Left ventricle myocardium inferior (tissue), 1 donor: ENCODE measurements at regions not wholly inside any gene's neighbourhood (a gene's known extent, or its start where the extent isn't known, plus 50 kb on each side); places are given as distances from the start of the nearest gene placed in this dataset.

Experiments
- DNase-seq: peaks from one replicate; pipeline ENCODE4 v3.0.0-alpha.2; 2020
- H3K27ac ChIP-seq: fragments of 200-600 bp; replicated peaks from 2 replicates; pipeline ENCODE4 v1.8.0; 2021
- H3K27me3 ChIP-seq: fragments of 200-600 bp; 2 replicates; pipeline ENCODE4 v1.8.0; 2021; ENCODE audit warnings: low read depth
- H3K36me3 ChIP-seq: fragments of 200-600 bp; 2 replicates; pipeline ENCODE4 v1.8.0; 2021
- H3K4me1 ChIP-seq: fragments of 200-600 bp; 2 replicates; pipeline ENCODE4 v1.8.0; 2021
- H3K4me3 ChIP-seq: fragments of 200-600 bp; 2 replicates; pipeline ENCODE4 v1.8.0; 2021; ENCODE audit warnings: mild to moderate bottlenecking, moderate library complexity
- H3K9me3 ChIP-seq: fragments of 200-600 bp; replicated peaks from 2 replicates; pipeline ENCODE4 v1.8.0; 2021
- intact Hi-C: fragments of 100-400 bp; cut with micrococcal nuclease; formaldehyde crosslinking; loops from one replicate; pipeline ENCODE4 v1.11.0; 2022
- TF ChIP-seq, protein P1 (sequence below): fragments of 200-600 bp; IDR thresholded peaks from 2 replicates; pipeline ENCODE4 v1.8.0; 2021; ENCODE audit warnings: antibody characterized with exemption, mild to moderate bottlenecking, borderline replicate concordance
- donor health status: DM: no; HTN: yes; CAD: no; lungs with severe emphysema.

DNA sequence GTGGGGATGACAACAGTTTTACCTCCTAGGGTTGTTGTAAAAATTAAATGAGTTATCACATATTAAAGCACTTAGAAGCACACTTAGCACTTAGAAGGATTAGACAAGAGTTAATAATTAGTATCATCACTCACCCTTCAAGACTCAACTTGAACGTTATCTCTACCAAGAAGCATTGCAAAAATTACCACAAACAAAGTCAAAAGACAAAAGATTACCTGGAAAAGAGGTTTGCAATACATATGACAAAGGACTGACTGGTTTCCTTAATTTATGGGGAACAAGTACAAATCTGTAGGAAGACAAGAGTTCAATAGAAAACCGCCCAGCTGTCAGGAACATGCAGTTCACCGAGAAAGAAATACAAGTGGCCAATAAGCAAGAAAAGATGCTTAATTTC is 93.3 kb upstream of the ATP1A1 start:
- intact Hi-C loops, result no loop called here
- H3K27ac ChIP-seq, result no peak overlapping the region
- H3K9me3 ChIP-seq, result peaks cover 5% of the 10 kb centered on the region
- H3K36me3 ChIP-seq, result no peaks in the 10 kb centered on the region
- no peaks in the 10 kb centered on the region for H3K27me3 ChIP-seq
- H3K4me1 ChIP-seq, result peaks cover under 1% of the 10 kb centered on the region
- no peak for DNase-seq
- H3K4me3 ChIP-seq, result no peak overlapping the region
- TF ChIP-seq, protein P1, sequence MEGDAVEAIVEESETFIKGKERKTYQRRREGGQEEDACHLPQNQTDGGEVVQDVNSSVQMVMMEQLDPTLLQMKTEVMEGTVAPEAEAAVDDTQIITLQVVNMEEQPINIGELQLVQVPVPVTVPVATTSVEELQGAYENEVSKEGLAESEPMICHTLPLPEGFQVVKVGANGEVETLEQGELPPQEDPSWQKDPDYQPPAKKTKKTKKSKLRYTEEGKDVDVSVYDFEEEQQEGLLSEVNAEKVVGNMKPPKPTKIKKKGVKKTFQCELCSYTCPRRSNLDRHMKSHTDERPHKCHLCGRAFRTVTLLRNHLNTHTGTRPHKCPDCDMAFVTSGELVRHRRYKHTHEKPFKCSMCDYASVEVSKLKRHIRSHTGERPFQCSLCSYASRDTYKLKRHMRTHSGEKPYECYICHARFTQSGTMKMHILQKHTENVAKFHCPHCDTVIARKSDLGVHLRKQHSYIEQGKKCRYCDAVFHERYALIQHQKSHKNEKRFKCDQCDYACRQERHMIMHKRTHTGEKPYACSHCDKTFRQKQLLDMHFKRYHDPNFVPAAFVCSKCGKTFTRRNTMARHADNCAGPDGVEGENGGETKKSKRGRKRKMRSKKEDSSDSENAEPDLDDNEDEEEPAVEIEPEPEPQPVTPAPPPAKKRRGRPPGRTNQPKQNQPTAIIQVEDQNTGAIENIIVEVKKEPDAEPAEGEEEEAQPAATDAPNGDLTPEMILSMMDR, result no peak

DNA sequence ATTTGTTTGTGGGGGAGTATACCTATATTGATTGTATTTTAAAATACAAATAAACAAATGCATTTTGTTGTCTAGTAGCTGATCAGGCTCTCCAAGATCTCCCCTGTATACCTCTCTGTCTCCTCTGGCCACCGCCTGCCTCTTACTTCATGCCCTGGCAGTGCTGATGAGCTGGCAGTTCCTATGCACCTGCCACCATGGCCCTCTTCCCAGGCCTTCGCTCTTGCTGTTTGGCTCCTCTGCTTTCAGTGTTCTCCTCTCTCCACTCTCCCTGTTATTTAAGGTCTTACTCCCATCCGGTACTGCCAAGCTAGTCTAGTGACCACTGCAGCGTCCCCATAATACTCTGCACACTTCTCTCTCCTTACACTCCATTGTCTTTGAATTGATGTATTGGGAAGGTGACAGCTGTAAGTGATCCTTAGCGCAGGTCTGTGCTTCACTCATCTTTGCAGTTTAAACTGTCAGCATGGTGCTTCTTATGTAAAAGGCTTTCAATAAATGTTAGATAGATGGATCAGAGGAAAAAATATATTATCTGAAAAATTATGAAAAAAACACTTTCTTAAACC is 88.1 kb upstream of the ATP1A1 start:
- H3K27ac ChIP-seq, result no peak overlapping the region
- TF ChIP-seq, protein P1, result no peak
- peak; percentile 46 for DNase-seq
- H3K4me1 ChIP-seq, result peaks cover 5% of the 10 kb centered on the region
- H3K9me3 ChIP-seq, result peaks cover 5% of the 10 kb centered on the region
- H3K36me3 ChIP-seq, result no peaks in the 10 kb centered on the region
- intact Hi-C loops, result no loop called here
- H3K27me3 ChIP-seq, result no peaks in the 10 kb centered on the region
- H3K4me3 ChIP-seq, result no peak overlapping the region

DNA sequence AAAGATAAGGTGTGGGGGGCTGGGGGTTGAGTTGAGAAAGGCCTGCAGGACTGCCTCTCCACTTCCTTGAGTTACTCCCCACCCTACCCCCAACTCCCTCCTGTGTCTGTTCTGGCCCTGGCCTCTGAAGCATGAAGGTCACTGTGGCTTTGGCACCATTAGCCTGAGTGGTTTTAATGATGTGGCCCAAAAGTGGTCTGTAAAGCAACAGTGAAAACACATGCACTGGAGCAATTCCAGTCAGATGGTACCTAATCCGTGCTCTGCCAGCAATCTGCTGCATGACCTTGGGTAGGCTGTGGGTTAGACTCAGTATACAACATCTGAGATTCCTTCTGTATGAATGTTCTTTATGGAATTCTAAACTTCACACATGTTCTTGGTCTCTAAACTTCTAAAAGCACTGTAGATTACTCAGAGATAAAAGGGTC is 86.5 kb upstream of the ATP1A1 start:
- intact Hi-C loops, result no loop called here
- H3K27ac ChIP-seq, result no peak overlapping the region
- no peak for DNase-seq
- no peaks in the 10 kb centered on the region for H3K27me3 ChIP-seq
- no peaks in the 10 kb centered on the region for H3K36me3 ChIP-seq
- H3K4me1 ChIP-seq, result peaks cover 5% of the 10 kb centered on the region
- no peak overlapping the region for H3K4me3 ChIP-seq
- peaks cover 5% of the 10 kb centered on the region for H3K9me3 ChIP-seq
- TF ChIP-seq, protein P1, result no peak

DNA sequence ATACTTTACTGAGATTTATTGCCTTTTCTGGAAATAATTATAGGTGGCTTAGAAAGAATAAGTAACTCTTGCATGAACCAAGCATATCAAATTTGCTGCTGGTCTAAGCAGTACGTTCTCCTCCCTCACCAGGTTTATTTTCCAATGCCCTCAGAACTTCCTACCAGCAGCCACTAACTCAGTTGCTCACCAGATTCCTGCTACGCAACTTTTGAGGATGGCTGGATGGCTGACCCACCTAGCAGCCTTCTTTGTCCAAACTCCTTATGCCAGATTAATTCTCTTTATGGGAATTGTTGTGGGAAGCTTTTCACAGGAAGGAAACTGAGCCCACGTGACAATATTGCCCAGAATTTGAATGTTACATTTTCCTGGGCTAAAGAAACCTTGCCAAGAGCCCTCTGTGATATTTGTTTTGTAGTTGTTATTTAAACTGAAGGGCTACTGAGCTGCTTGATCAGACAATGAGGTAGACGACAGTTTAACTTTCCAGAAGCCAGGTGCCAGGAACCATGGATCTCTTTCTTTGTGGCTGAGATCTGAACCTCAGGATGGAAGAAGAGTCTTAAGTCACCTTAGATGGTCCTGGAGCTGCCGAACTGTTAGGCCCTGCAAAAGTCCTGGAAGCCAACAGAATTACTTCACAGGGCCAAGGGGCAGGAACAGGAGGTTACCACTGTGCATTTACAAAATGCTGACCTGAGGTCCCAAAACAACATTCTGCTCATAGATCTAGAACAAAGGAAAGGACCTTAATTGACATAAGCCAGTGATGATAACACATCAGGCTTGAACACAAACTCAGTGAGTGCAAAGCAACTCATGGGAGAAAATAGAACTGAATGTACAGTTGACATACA is 85.5 kb upstream of the ATP1A1 start:
- DNase-seq, result no peak
- Histone ChIP-seq H3K9me3 (no peaks in the 10 kb centered on the region), H3K27me3 (no peaks in the 10 kb centered on the region), H3K36me3 (no peaks in the 10 kb centered on the region), H3K4me3 (no peak overlapping the region), H3K4me1 (peaks cover 5% of the 10 kb centered on the region), H3K27ac (no peak overlapping the region)
- intact Hi-C loops, result no loop called here
- TF ChIP-seq, protein P1, result no peak

DNA sequence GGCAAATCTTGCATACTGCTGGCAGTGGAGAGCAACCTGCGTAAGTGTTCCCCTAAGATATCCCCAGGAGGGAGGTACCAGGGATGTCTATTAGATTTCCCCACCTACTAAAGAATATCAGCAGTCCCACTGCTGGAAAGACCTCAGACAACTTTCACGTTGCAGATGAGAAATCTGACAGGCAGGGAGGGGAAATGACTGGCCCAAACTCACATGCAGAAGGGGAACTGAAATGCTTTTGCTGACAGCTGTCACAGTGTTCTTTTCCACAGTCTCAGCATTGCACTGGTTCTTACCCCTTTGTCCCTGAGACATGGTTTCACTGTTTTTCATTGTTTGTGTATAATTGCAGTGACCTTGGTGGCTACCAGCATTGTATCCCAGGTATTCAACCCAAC is 84.8 kb upstream of the ATP1A1 start:
- no peak overlapping the region for H3K27ac ChIP-seq
- H3K4me1 ChIP-seq, result peaks cover 5% of the 10 kb centered on the region
- intact Hi-C loops, result no loop called here
- no peak overlapping the region for H3K4me3 ChIP-seq
- TF ChIP-seq, protein P1, result no peak
- H3K27me3 ChIP-seq, result no peaks in the 10 kb centered on the region
- H3K9me3 ChIP-seq, result no peaks in the 10 kb centered on the region
- no peak for DNase-seq
- H3K36me3 ChIP-seq, result no peaks in the 10 kb centered on the region
